Loucy (cell line): ENCODE measurements at regions not wholly inside any gene's neighbourhood (a gene's known extent, or its start where the extent isn't known, plus 50 kb on each side); places are given as distances from the start of the nearest gene placed in this dataset.

Experiments used
- CTCF ChIP-seq: fragments of 200-600 bp; sonication (generic); conservative IDR thresholded peaks from 2 replicates; pipeline ENCODE4 v1.5.1; 2014; ENCODE audit warnings: mild to moderate bottlenecking, antibody characterized with exemption, low read length
- EZH2phosphoT487 ChIP-seq: fragments of 200-600 bp; IDR thresholded peaks from 2 replicates; pipeline ENCODE4 v1.6.1; 2018; ENCODE audit warnings: antibody characterized with exemption, mild to moderate bottlenecking, moderate library complexity, borderline replicate concordance

- TF ChIP-seq EZH2phosphoT487 (no peak), CTCF (no peak)
Observed at GRCh38 chr11:93073026-93073425, 103.6 kb downstream of the MTNR1B start.
